ENCODE measurements at regions not wholly inside any gene's neighbourhood (a gene's known extent, or its start where the extent isn't known, plus 50 kb on each side); places are given as distances from the start of the nearest gene placed in this dataset.

DNA sequence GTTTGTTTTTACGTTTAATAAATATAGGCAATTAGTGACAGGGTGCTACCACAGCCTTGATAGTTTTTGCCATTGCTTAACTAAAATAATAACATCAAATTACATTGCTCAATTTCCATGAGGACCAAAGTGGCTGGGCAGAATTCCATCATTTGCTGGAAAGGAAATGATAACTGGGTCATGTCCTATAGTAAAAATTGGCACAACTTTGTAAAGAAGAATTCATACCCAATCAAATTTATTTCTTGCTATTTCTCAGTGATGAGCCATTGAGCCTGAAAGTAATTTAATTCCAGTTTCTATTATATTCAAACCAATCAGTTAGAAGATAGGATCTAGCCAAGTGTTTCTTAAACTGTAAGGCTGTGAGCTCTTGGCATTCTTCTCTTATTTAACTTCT lies 102.2 kb upstream of the CTTNBP2 start:
- Histone ChIP-seq H3K9me3 (replicated peaks; ENCODE audit: insufficient read depth, low read length) (no peaks in the 10 kb centered on the region), H2AFZ (ENCODE audit: low read length) (no peak overlapping the region), H4K20me1 (ENCODE audit: insufficient read depth, low read length) (no peaks in the 10 kb centered on the region), H3K4me2 (ENCODE audit: low read depth, low read length) (no peak overlapping the region), H3K9me2 (replicated peaks; ENCODE audit: insufficient read depth, low read length) (no peaks in the 10 kb centered on the region), H3F3A (ENCODE audit: insufficient read depth, low read length) (no peaks in the 10 kb centered on the region), H3K27ac (ENCODE audit: low read length) (no peak overlapping the region), H3K9ac (ENCODE audit: low read length) (no peak overlapping the region), H3K79me2 (ENCODE audit: low read length) (no peaks in the 10 kb centered on the region), H3K27me3 (replicated peaks; ENCODE audit: insufficient read depth, low read length) (no peaks in the 10 kb centered on the region), H3K4me3 (ENCODE audit: low read length) (no peak overlapping the region), H3K4me1 (ENCODE audit: low read length) (no peaks in the 10 kb centered on the region), H3K36me3 (replicated peaks; ENCODE audit: insufficient read depth, low read length) (no peaks in the 10 kb centered on the region)
- no peak for DNase-seq
- no peak for TF ChIP-seq EZH2phosphoT487 (IDR thresholded peaks at IDR 0.05; ENCODE audit: low read length)
- TF ChIP-seq, protein P1, sequence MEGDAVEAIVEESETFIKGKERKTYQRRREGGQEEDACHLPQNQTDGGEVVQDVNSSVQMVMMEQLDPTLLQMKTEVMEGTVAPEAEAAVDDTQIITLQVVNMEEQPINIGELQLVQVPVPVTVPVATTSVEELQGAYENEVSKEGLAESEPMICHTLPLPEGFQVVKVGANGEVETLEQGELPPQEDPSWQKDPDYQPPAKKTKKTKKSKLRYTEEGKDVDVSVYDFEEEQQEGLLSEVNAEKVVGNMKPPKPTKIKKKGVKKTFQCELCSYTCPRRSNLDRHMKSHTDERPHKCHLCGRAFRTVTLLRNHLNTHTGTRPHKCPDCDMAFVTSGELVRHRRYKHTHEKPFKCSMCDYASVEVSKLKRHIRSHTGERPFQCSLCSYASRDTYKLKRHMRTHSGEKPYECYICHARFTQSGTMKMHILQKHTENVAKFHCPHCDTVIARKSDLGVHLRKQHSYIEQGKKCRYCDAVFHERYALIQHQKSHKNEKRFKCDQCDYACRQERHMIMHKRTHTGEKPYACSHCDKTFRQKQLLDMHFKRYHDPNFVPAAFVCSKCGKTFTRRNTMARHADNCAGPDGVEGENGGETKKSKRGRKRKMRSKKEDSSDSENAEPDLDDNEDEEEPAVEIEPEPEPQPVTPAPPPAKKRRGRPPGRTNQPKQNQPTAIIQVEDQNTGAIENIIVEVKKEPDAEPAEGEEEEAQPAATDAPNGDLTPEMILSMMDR (IDR thresholded peaks at IDR 0.05; ENCODE audit: low read length): no peak

DNA sequence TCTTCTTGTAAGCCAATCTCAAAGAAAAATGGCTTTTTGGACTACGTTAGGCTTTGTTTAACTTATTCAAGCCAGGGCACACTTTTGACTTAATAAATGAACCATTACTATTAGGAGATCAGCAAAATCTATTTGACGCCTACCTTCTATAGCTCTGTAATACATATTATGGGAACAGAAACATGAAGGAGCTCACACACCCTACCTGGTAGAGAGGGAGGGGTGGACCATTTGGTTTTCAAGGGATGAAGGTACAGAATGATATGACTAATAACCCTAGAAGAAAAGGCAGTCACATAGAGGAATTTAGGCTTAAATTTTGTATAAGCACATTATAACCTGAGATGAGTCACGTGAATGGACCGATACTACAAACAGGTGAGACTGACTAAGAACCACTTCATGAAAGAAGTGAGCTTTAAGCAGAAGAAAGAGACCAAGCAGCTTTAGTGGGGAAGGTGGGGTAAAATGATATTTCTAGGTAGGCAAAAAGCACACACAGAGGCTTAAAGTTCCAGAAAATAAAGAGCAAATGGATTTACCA lies 106.8 kb upstream of the CTTNBP2 start:
- H4K20me1 ChIP-seq (ENCODE audit: insufficient read depth, low read length): no peaks in the 10 kb centered on the region
- H2AFZ ChIP-seq (ENCODE audit: low read length): no peak overlapping the region
- TF ChIP-seq EZH2 (optimal IDR thresholded peaks at IDR 0.05; ENCODE audit: low read depth, low read length): no peak
- TF ChIP-seq EZH2phosphoT487 (IDR thresholded peaks at IDR 0.05; ENCODE audit: low read length): no peak
- TF ChIP-seq, protein P1 (IDR thresholded peaks at IDR 0.05; ENCODE audit: low read length): no peak
- no peaks in the 10 kb centered on the region for H3K9me2 ChIP-seq (replicated peaks; ENCODE audit: insufficient read depth, low read length)
- H3F3A ChIP-seq (ENCODE audit: insufficient read depth, low read length): no peaks in the 10 kb centered on the region
- no peak overlapping the region for H3K4me3 ChIP-seq (ENCODE audit: low read length)
- H3K9ac ChIP-seq (ENCODE audit: low read length): no peak overlapping the region
- no peak overlapping the region for H3K4me2 ChIP-seq (ENCODE audit: low read depth, low read length)
- no peaks in the 10 kb centered on the region for H3K27me3 ChIP-seq (replicated peaks; ENCODE audit: insufficient read depth, low read length)
- no peaks in the 10 kb centered on the region for H3K36me3 ChIP-seq (replicated peaks; ENCODE audit: insufficient read depth, low read length)
- no peaks in the 10 kb centered on the region for H3K4me1 ChIP-seq (ENCODE audit: low read length)
- no peaks in the 10 kb centered on the region for H3K9me3 ChIP-seq (replicated peaks; ENCODE audit: insufficient read depth, low read length)
- no peaks in the 10 kb centered on the region for H3K79me2 ChIP-seq (ENCODE audit: low read length)
- H3K27ac ChIP-seq (ENCODE audit: low read length): no peak overlapping the region
- no peak for DNase-seq

DNA sequence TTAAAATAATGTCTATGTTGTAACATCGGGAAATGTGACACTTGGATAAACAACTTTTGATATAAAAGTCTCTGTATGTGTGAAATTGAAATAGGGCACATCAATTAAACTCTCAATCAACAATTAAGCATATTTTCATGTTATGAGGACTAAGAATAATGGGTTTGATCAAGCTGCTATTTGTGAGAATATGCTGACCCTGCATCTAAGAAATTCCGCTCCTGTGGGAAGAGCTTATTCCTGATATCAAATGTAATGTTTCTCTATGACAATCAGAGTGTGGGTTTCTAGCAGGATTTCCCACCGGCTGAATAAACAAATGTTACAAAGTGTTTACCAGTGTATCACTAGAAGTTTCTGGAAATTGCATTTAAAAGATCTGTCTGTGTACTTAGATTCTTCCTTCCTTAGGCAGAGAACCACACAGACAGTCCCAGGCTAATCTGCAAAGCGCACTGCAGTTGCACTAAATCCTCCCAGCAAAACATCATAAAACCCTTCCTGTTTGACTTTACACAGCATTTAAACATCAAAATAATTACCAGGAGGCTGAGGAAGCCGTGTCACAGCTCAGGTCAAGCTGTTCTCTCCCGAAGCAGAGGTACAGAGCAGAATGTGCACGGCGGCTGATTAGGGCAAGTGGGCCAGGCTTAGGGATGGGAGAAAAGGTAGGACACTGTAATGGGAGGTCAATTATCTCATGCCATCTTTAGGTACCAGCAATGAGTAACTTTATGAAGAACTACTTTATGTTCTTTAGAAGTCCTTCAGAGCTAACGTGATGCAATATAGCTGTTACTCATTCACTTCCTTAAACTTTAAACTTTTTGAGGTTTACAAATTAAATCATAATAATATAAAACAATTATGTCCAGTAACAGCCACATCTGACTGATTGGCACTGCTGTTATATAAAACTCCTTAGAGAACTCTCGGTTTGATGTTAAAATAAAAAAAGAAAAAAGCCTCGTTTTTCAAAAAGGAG lies 109.1 kb upstream of the CTTNBP2 start:
- TF ChIP-seq EZH2 (optimal IDR thresholded peaks at IDR 0.05; ENCODE audit: low read depth, low read length) (no peak), EZH2phosphoT487 (IDR thresholded peaks at IDR 0.05; ENCODE audit: low read length) (no peak)
- TF ChIP-seq, protein P1 (IDR thresholded peaks at IDR 0.05; ENCODE audit: low read length): no peak
- H4K20me1 ChIP-seq (ENCODE audit: insufficient read depth, low read length): no peaks in the 10 kb centered on the region
- H3K9me2 ChIP-seq (replicated peaks; ENCODE audit: insufficient read depth, low read length): no peaks in the 10 kb centered on the region
- H3F3A ChIP-seq (ENCODE audit: insufficient read depth, low read length): no peaks in the 10 kb centered on the region
- no peaks in the 10 kb centered on the region for H3K79me2 ChIP-seq (ENCODE audit: low read length)
- H3K36me3 ChIP-seq (replicated peaks; ENCODE audit: insufficient read depth, low read length): no peaks in the 10 kb centered on the region
- H2AFZ ChIP-seq (ENCODE audit: low read length): no peak overlapping the region
- H3K27me3 ChIP-seq (replicated peaks; ENCODE audit: insufficient read depth, low read length): no peaks in the 10 kb centered on the region
- no peaks in the 10 kb centered on the region for H3K9me3 ChIP-seq (replicated peaks; ENCODE audit: insufficient read depth, low read length)
- no peak overlapping the region for H3K27ac ChIP-seq (ENCODE audit: low read length)
- H3K4me1 ChIP-seq (ENCODE audit: low read length): no peaks in the 10 kb centered on the region
- no peak for DNase-seq
- H3K4me2 ChIP-seq (ENCODE audit: low read depth, low read length): no peak overlapping the region
- H3K9ac ChIP-seq (ENCODE audit: low read length): no peak overlapping the region
- H3K4me3 ChIP-seq (ENCODE audit: low read length): no peak overlapping the region

Data from MM.1S (cell line).